Trophoblast cell (in vitro differentiated cells and primary cell): ENCODE measurements at regions not wholly inside any gene's neighbourhood (a gene's known extent, or its start where the extent isn't known, plus 50 kb on each side); places are given as distances from the start of the nearest gene placed in this dataset.

Experiments
- DNase-seq, 2 donors: peaks; one replicate each; pipeline ENCODE4 v3.0.0-alpha.2; 2016
- H2AFZ ChIP-seq: 2 replicates; pipeline ENCODE4 v1.6.1; 2013; ENCODE audit warnings: low read length, moderate library complexity, mild to moderate bottlenecking; ENCODE audit not compliant: insufficient read depth, poor library complexity
- H2AK5ac ChIP-seq: 2 replicates; pipeline ENCODE4 v1.6.1; 2013; ENCODE audit warnings: mild to moderate bottlenecking, low read length
- H2BK120ac ChIP-seq: 2 replicates; pipeline ENCODE4 v1.6.1; 2013; ENCODE audit warnings: low read length, mild to moderate bottlenecking, moderate library complexity; ENCODE audit not compliant: insufficient read depth, poor library complexity
- H2BK12ac ChIP-seq: 2 replicates; pipeline ENCODE4 v1.6.1; 2013; ENCODE audit warnings: mild to moderate bottlenecking, low read length, moderate library complexity
- H2BK5ac ChIP-seq: 2 replicates; pipeline ENCODE4 v1.6.1; 2013; ENCODE audit warnings: low read length, low read depth, moderate library complexity, mild to moderate bottlenecking; ENCODE audit not compliant: poor library complexity
- H3K14ac ChIP-seq: 2 replicates; pipeline ENCODE4 v1.6.1; 2013; ENCODE audit warnings: mild to moderate bottlenecking, low read length
- H3K18ac ChIP-seq: 2 replicates; pipeline ENCODE4 v1.6.1; 2013; ENCODE audit warnings: mild to moderate bottlenecking, low read length
- H3K23ac ChIP-seq: 2 replicates; pipeline ENCODE4 v1.6.1; 2013; ENCODE audit warnings: low read length
- H3K27ac ChIP-seq: 2 replicates; pipeline ENCODE4 v1.5.1; 2013; ENCODE audit warnings: low read depth, mild to moderate bottlenecking, inconsistent platforms, low read length, moderate library complexity
- H3K27me3 ChIP-seq: 2 replicates; pipeline ENCODE4 v1.6.1; 2013; ENCODE audit warnings: inconsistent platforms, mild to moderate bottlenecking, low read length, moderate library complexity; ENCODE audit not compliant: insufficient read depth
- H3K36me3 ChIP-seq, 2 experiments: 1 replicate in 1 of 2; 2 replicates in 1 of 2; pipeline ENCODE4 v1.6.1; 2013; ENCODE audit warnings: low read length in 2 of 2, mild to moderate bottlenecking in 2 of 2, moderate library complexity in 1 of 2; ENCODE audit not compliant: insufficient read depth in 2 of 2, control insufficient read depth in 1 of 2
- H3K4ac ChIP-seq: 2 replicates; pipeline ENCODE4 v1.6.1; 2013; ENCODE audit warnings: low read depth, mild to moderate bottlenecking, low read length, moderate library complexity
- H3K4me1 ChIP-seq, 2 experiments: 1 replicate in 1 of 2; 2 replicates in 1 of 2; pipeline ENCODE4 v1.6.1; 2013; ENCODE audit warnings: low read length in 2 of 2, mild to moderate bottlenecking in 2 of 2, moderate library complexity in 1 of 2; ENCODE audit not compliant: insufficient read depth in 2 of 2, control insufficient read depth in 1 of 2
- H3K4me2 ChIP-seq: 2 replicates; pipeline ENCODE4 v1.6.1; 2013; ENCODE audit warnings: inconsistent platforms, mild to moderate bottlenecking, low read length, moderate library complexity
- H3K4me3 ChIP-seq: 2 replicates; pipeline ENCODE4 v1.5.1; 2013; ENCODE audit warnings: mild to moderate bottlenecking, low read depth, low read length, inconsistent platforms
- H3K79me1 ChIP-seq: one replicate; pipeline ENCODE4 v1.6.1; 2013; ENCODE audit warnings: low read length
- H3K79me2 ChIP-seq: 2 replicates; pipeline ENCODE4 v1.6.1; 2013; ENCODE audit warnings: low read length, mild to moderate bottlenecking; ENCODE audit not compliant: control insufficient read depth, insufficient read depth, poor library complexity
- H3K9ac ChIP-seq: 2 replicates; pipeline ENCODE4 v1.6.1; 2013; ENCODE audit warnings: mild to moderate bottlenecking, low read length
- H3K9me3 ChIP-seq: 2 replicates; pipeline ENCODE4 v1.6.1; 2013; ENCODE audit warnings: low read depth, mild to moderate bottlenecking, control low read depth, inconsistent platforms, low read length; ENCODE audit not compliant: insufficient read depth
- H4K12ac ChIP-seq: 2 replicates; pipeline ENCODE4 v1.6.1; 2013; ENCODE audit warnings: low read depth, mild to moderate bottlenecking, low read length, moderate library complexity
- H4K8ac ChIP-seq: 2 replicates; pipeline ENCODE4 v1.6.1; 2013; ENCODE audit warnings: low read depth, mild to moderate bottlenecking, low read length, moderate library complexity
- H4K91ac ChIP-seq: one replicate; pipeline ENCODE4 v1.6.1; 2013; ENCODE audit warnings: low read depth, mild to moderate bottlenecking, low read length, moderate library complexity
- WGBS: extraction: QIAGEN DNeasy Blood & Tissue Kit; methylation state at CpG from one replicate; pipeline ENCODE4 v1.1.7; 2013; ENCODE audit warnings: missing lambda C conversion rate; ENCODE audit not compliant: insufficient read length, insufficient coverage; ENCODE audit errors: extremely low coverage; 5-methylcytosine and 5-hydroxymethylcytosine counted together

GRCh38 chr6:98016565-98016964 is 733.5 kb upstream of the MMS22L start:
- Histone ChIP-seq H3K4ac (no peak overlapping the region), H3K27ac (no peak overlapping the region), H3K4me1 (no peaks in the 10 kb centered on the region), H4K8ac (no peak overlapping the region), H3K14ac (no peak overlapping the region), H3K9me3 (no peaks in the 10 kb centered on the region), H3K27me3 (no peaks in the 10 kb centered on the region), H3K79me1 (no peaks in the 10 kb centered on the region), H4K12ac (no peak overlapping the region), H4K91ac (no peak overlapping the region), H3K18ac (no peak overlapping the region), H3K79me2 (no peaks in the 10 kb centered on the region), H3K4me2 (no peak overlapping the region), H2AK5ac (no peak overlapping the region), H3K4me3 (no peak overlapping the region), H2BK5ac (no peak overlapping the region), H2BK12ac (no peak overlapping the region), H3K23ac (no peak overlapping the region), H2BK120ac (no peak overlapping the region), H3K36me3 (no peaks in the 10 kb centered on the region), H2AFZ (no peak overlapping the region), H3K9ac (no peak overlapping the region)
- WGBS, result no CpG with 5 or more reads among the region's 4 CpGs
- no peak for DNase-seq

GRCh38 chr6:98020222-98020621 is 737.2 kb upstream of the MMS22L start:
- Histone ChIP-seq H3K9ac (no peak overlapping the region), H2BK120ac (no peak overlapping the region)

GRCh38 chr6:98024359-98024758 is 741.3 kb upstream of the MMS22L start:
- no peaks in the 10 kb centered on the region for H3K4me1 ChIP-seq
- H3K14ac ChIP-seq, result no peak overlapping the region
- no peak overlapping the region for H2BK5ac ChIP-seq
- H2AFZ ChIP-seq, result no peak overlapping the region
- no peak overlapping the region for H4K12ac ChIP-seq
- H3K79me1 ChIP-seq, result no peaks in the 10 kb centered on the region
- H3K27ac ChIP-seq, result no peak overlapping the region
- H4K91ac ChIP-seq, result no peak overlapping the region
- no peaks in the 10 kb centered on the region for H3K27me3 ChIP-seq
- H2AK5ac ChIP-seq, result no peak overlapping the region
- no peak overlapping the region for H2BK12ac ChIP-seq
- no peak overlapping the region for H3K9ac ChIP-seq
- no CpG with 5 or more reads among the region's 2 CpGs for WGBS
- no peak overlapping the region for H3K23ac ChIP-seq
- H2BK120ac ChIP-seq, result no peak overlapping the region
- H3K4me3 ChIP-seq, result no peak overlapping the region
- no peak overlapping the region for H4K8ac ChIP-seq
- no peak overlapping the region for H3K4ac ChIP-seq
- H3K79me2 ChIP-seq, result no peaks in the 10 kb centered on the region
- DNase-seq, result no peak
- H3K36me3 ChIP-seq, result no peaks in the 10 kb centered on the region
- H3K9me3 ChIP-seq, result no peaks in the 10 kb centered on the region
- H3K18ac ChIP-seq, result no peak overlapping the region
- H3K4me2 ChIP-seq, result no peak overlapping the region

More at GRCh38 chr6:98020222-98020621, 737.2 kb upstream of the MMS22L start:
- no peak overlapping the region for H3K4me2 ChIP-seq
- H3K36me3 ChIP-seq, result no peaks in the 10 kb centered on the region
- no peak overlapping the region for H4K8ac ChIP-seq
- no peak overlapping the region for H3K14ac ChIP-seq
- DNase-seq, result no peak
- H3K27me3 ChIP-seq, result no peaks in the 10 kb centered on the region
- no peak overlapping the region for H3K4ac ChIP-seq
- no peak overlapping the region for H2AFZ ChIP-seq
- H4K12ac ChIP-seq, result no peak overlapping the region
- no CpG with 5 or more reads among the region's 2 CpGs for WGBS
- no peak overlapping the region for H3K4me3 ChIP-seq
- no peak overlapping the region for H3K18ac ChIP-seq
- no peak overlapping the region for H3K23ac ChIP-seq
- no peak overlapping the region for H2BK12ac ChIP-seq
- no peaks in the 10 kb centered on the region for H3K79me2 ChIP-seq
- no peak overlapping the region for H2BK5ac ChIP-seq
- H3K27ac ChIP-seq, result no peak overlapping the region
- H3K4me1 ChIP-seq, result no peaks in the 10 kb centered on the region
- H2AK5ac ChIP-seq, result no peak overlapping the region
- H4K91ac ChIP-seq, result no peak overlapping the region
- H3K9me3 ChIP-seq, result no peaks in the 10 kb centered on the region
- H3K79me1 ChIP-seq, result no peaks in the 10 kb centered on the region

GRCh38 chr6:98027898-98028297 is 744.9 kb upstream of the MMS22L start:
- Histone ChIP-seq H3K9me3 (no peaks in the 10 kb centered on the region), H3K4me3 (no peak overlapping the region), H4K91ac (no peak overlapping the region), H3K79me2 (no peaks in the 10 kb centered on the region), H2AK5ac (no peak overlapping the region), H3K4me2 (no peak overlapping the region), H2BK5ac (no peak overlapping the region), H3K79me1 (no peaks in the 10 kb centered on the region), H2AFZ (no peak overlapping the region), H3K4ac (no peak overlapping the region), H2BK120ac (no peak overlapping the region), H3K18ac (no peak overlapping the region), H3K14ac (no peak overlapping the region), H3K27ac (no peak overlapping the region), H4K8ac (no peak overlapping the region), H3K27me3 (no peaks in the 10 kb centered on the region), H3K23ac (no peak overlapping the region), H4K12ac (no peak overlapping the region), H3K4me1 (no peaks in the 10 kb centered on the region), H3K36me3 (no peaks in the 10 kb centered on the region), H3K9ac (no peak overlapping the region), H2BK12ac (no peak overlapping the region)
- no CpG with 5 or more reads among the region's 2 CpGs for WGBS
- DNase-seq, result no peak
